Vagina (tissue), 2 donors: ENCODE measurements at regions not wholly inside any gene's neighbourhood (a gene's known extent, or its start where the extent isn't known, plus 50 kb on each side); places are given as distances from the start of the nearest gene placed in this dataset.

Source experiments
- CTCF ChIP-seq, 3 experiments: fragments of 450-650 bp in 2 of 3; fragments of 200-600 bp in 1 of 3; sonication (generic) in 1 of 3; IDR thresholded peaks; one replicate each; pipeline ENCODE4 v1.5.1; 2017 to 2019; ENCODE audit warnings: antibody characterized with exemption in 3 of 3, mild to moderate bottlenecking in 2 of 3, moderate library complexity in 2 of 3
- POLR2A ChIP-seq, 2 donors: fragments of 450-650 bp; IDR thresholded peaks; one replicate each; pipeline ENCODE4 v1.6.1; 2017; ENCODE audit warnings: antibody characterized with exemption in 2 of 2, mild to moderate bottlenecking in 2 of 2, moderate library complexity in 2 of 2

- TF ChIP-seq CTCF (IDR thresholded peaks at IDR 0.05) (peak; percentile 62 to 79 (median 68)), POLR2A (IDR thresholded peaks at IDR 0.05) (no peak)
These were observed 144.6 kb upstream of the NOCT start for GRCh38 chr4:138870737-138871554.
